ENCODE measurements at regions not wholly inside any gene's neighbourhood (a gene's known extent, or its start where the extent isn't known, plus 50 kb on each side); places are given as distances from the start of the nearest gene placed in this dataset.

DNA sequence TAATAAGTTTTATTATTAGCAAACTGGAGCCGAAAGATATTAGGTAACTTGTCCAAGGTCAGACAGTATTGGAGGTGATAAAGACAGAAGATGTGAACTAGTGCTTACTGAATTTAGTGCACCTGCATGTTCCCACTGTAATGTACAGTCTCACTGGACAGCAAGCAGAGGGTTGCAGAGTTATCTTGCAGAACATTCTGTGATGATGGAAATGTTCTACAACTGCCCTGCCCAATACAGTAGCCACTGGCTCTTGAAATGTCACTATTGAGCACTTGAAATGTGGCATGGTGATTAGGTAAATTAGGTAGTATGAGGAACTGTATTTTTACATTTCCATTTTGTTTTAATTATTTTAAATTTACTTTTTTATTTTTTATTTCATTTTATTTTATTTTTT is 356.6 kb downstream of the EPHA4 start:
- Mint-ChIP-seq H3K4me1 (0 out of 4 replicates have a peak, but pooled peaks cover 0 to 4% of the 10 kb centered on the region in 2 experiments), H3K36me3 (ENCODE audit: insufficient read depth in 1 of 3, low read depth in 3 of 3) (peaks cover 0 to 5% (median 0%) of the 10 kb centered on the region in 3 experiments; a peak in 1 of 7 replicates), H3K9me3 (peaks cover 3 to 4% of the 10 kb centered on the region in 2 experiments; a peak in 2 of 5 replicates), H3K27me3 (ENCODE audit: low read depth) (no peaks in the 10 kb centered on the region), H3K4me3 (no peak overlapping the region), H3K27ac (no peak overlapping the region)
- Histone ChIP-seq H2AK5ac (ENCODE audit: insufficient read length, low read length) (no peak overlapping the region), H3K79me2 (ENCODE audit: insufficient read depth, low read length) (no peaks in the 10 kb centered on the region), H3K27ac (ENCODE audit: insufficient read length, low read depth, low read length) (no peak overlapping the region), H3K27me3 (ENCODE audit: insufficient read depth, low read length) (no peaks in the 10 kb centered on the region), H2BK20ac (ENCODE audit: low read depth, low read length, poor library complexity, severe bottlenecking) (no peak overlapping the region), H3K4ac (ENCODE audit: low read depth, low read length) (no peak overlapping the region), H3K14ac (ENCODE audit: insufficient read depth, low read length) (no peak overlapping the region), H3K9me3 (ENCODE audit: control insufficient read depth, low read depth, low read length) (no peaks in the 10 kb centered on the region), H3K4me2 (ENCODE audit: insufficient read depth, insufficient read length, low read length) (no peak overlapping the region), H3K79me1 (ENCODE audit: insufficient read depth, low read depth, low read length, poor library complexity, severe bottlenecking) (no peaks in the 10 kb centered on the region), H4K5ac (ENCODE audit: insufficient read length, low read depth, low read length) (no peak overlapping the region), H3K23me2 (ENCODE audit: insufficient read length, low read depth, low read length, poor library complexity, severe bottlenecking) (no peaks in the 10 kb centered on the region), H4K8ac (replicated peaks; ENCODE audit: insufficient read length, low read depth, low read length) (no peak overlapping the region), H2AFZ (ENCODE audit: low read length) (no peak overlapping the region), H3K4me1 (ENCODE audit: insufficient read depth, low read length) (no peaks in the 10 kb centered on the region), H2BK12ac (ENCODE audit: insufficient read length, low read depth, low read length) (no peak overlapping the region), H3K18ac (ENCODE audit: insufficient read length, low read depth, low read length) (no peak overlapping the region), H2BK15ac (ENCODE audit: low read depth, low read length) (no peak overlapping the region), H4K20me1 (ENCODE audit: control insufficient read depth, insufficient read depth, insufficient read length) (no peaks in the 10 kb centered on the region), H3K9ac (ENCODE audit: extremely low read depth, insufficient read length, low read length) (no peak overlapping the region), H4K91ac (ENCODE audit: insufficient read length, low read depth, low read length) (no peak overlapping the region), H3K56ac (ENCODE audit: insufficient read length, low read depth, low read length) (no peak overlapping the region), H2BK120ac (ENCODE audit: low read depth, low read length, poor library complexity, severe bottlenecking) (no peak overlapping the region), H3K23ac (ENCODE audit: insufficient read length, low read depth, low read length) (no peak overlapping the region), H2BK5ac (ENCODE audit: insufficient read length, low read length) (no peak overlapping the region), H3T11ph (ENCODE audit: low read length) (no peak overlapping the region)
- DNase-seq = no peak
- no CpG with 5 or more reads among the region's 1 CpG for WGBS (ENCODE audit: extremely low coverage, insufficient read length, low lambda C conversion rate)
- TF ChIP-seq CTCF (conservative IDR thresholded peaks at IDR 0.05) = no peak
